Skeletal muscle cell (primary cell): ENCODE measurements at regions not wholly inside any gene's neighbourhood (a gene's known extent, or its start where the extent isn't known, plus 50 kb on each side); places are given as distances from the start of the nearest gene placed in this dataset.
A peak's percentile ranks its signal among the peaks of the same experiment; 100 is the strongest.
"Not testable (repeated sequence)": the region's sequence is repeated elsewhere in the genome, so short reads cannot be mapped to it uniquely, and the experiment has no call there.

Source experiments
- DNase-seq: peaks from one replicate; pipeline ENCODE4 v3.0.0-alpha.2; 2010; ENCODE audit warnings: low read depth
- H3K4me3 ChIP-seq: 2 replicates; pipeline ENCODE4 v1.5.1; 2011; ENCODE audit warnings: low read depth, mild to moderate bottlenecking, control low read depth, low read length, moderate library complexity

DNA sequence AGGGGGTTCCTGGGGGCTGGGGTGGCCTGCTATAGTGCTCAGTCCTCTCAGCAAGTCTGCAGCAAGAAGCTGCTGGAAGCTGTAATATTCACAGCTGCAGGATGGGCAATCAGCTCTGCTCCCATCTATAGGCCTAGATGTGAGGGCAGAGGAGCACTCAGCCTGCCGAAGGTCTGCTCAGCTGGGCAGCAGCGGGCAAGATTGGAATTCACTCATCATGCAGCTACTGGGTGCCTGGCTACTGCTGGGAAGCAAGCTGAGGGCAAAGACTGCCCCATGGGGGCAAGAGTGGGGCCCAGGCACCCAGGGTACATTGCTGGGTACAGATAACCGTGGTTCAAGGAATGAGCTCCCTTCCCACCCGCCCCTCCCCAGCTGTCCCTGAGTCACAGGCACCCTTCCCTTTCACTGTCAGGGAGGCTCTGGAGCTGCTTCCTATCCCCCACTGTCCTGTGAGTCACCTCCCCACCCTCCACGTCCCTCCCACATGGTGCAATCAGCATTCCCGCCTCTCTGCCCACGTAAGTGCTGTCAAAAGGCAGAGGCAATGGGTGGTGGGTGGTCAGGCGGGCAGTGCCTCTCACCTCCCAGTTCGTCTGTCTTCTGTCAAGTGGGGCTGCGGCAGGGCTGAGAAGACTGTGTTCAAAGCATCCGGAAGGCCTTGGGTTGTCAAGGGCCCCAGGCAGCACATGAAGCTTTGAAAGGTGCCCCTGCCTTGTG, 169.2 kb downstream of the TRIM43 start:
- DNase-seq: peak; percentile 72
- no peak overlapping the region for H3K4me3 ChIP-seq

DNA sequence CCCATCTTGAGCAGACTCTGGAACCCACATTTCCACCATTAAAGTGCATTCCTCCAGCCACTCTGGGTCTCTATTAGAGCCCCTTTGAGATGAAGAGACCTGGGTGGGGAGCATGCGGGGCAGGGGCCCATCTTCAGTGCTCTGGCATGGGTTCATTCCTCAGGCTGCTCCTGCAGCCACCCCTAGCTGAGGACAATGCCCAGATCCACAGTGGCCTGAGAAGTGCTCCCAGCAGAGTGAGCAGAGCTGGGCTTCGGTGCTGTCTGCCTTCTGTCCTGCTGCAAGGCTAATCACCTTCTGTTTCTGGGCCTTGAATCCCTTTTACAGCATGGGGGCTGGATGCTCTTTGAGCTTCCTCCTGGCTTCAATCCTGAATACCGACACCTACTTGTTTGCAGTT, 169.8 kb downstream of the TRIM43 start:
- no peak for DNase-seq
- H3K4me3 ChIP-seq: no peak overlapping the region

- H3K4me3 ChIP-seq, DNase-seq: not testable (repeated sequence)
Observed at GRCh38 chr2:95762023-95763021, 170.5 kb downstream of the TRIM43 start.

GRCh38 chr2:95763074-95763473, 171.3 kb downstream of the TRIM43 start:
- not testable (repeated sequence) for DNase-seq, H3K4me3 ChIP-seq

DNA sequence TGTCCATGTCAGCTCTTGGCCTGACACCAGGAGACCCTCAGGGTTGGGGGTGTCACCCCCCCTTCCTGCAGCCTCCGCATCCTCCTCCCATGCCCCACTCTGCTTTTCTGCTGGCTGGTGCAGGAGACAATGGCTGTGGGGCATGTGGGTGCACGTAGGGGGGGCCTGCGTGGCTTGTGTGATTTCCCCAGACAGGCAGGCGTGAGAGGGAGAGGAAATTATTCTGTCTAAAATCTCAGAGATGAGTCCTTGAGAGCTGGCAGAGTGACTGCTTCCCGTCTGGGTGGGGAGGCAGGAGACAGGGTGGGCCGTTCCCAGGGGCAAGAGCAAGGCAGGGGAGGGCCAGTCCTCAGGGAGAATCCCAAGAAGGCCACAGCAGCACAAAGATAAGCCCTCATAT, 173.2 kb downstream of the TRIM43 start:
- DNase-seq, H3K4me3 ChIP-seq: not testable (repeated sequence)

DNA sequence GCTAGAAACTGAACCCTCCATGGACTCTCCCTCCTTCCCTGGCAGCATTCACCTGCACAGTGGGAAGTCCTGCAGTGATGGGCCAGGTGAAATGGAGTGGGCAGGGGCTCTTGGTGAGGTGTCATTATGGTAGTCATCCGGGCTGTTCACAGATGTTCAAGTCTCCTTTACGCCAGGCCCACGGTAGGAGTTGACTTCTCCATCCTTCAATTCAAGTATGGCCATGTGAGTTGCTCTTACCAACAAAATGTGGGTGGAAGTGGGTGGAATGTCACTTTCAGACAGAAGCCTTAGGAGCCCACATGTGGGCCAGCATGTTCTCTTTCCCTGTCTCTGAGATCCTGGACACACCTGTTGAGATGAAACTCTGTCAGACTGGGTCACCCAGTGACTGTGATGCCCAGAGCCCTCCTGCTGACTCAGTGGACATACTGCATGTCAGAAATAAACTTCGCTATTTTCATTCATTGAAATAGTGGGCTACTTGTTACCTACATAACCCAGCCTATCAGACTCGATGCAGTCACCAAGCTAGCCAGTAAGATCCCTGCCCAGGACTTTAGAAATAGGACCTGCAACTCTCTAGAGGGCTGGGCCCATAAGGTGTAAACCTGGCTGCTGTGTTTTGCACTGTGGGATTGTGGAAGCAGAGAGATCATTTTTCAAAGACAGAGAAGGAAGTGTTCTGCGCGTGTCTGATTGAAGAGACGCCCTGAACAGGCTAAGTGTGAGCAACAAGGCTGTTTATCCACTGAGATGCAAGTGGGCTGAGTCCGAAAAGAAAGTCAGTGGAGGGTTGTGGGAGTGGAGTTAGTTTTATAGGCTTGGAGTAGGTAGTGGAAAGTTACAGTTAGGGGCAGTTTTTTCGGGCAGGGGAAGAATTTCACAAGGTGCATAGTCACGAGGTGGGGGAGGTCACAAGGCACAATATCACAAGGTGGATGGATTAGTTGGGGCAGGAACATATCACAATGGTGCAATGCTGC, 174.4 kb downstream of the TRIM43 start:
- not testable (repeated sequence) for H3K4me3 ChIP-seq, DNase-seq

- DNase-seq, H3K4me3 ChIP-seq: not testable (repeated sequence)
Observed at GRCh38 chr2:95767531-95767930, 175.7 kb downstream of the TRIM43 start.

DNA sequence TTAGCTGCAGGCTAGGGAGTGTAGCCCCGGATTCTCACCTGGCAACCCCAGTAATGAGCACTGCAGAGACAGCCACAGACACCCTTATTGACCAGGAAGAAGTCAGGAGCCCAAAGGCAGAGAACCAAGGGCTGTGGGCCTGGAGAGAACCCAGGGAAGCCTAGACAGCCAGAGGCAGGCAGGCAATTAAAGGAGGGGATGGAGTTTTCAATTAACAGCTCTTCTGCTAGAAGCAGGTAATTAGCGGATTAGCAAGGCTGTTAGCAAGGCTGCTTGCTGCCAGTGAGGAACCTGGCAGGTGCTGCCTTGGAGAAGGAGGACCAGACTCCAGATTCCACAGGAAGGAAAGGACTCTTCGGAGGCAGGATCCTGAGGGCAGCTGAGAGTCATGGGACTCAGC, 176.1 kb downstream of the TRIM43 start:
- DNase-seq, H3K4me3 ChIP-seq: not testable (repeated sequence)

DNA sequence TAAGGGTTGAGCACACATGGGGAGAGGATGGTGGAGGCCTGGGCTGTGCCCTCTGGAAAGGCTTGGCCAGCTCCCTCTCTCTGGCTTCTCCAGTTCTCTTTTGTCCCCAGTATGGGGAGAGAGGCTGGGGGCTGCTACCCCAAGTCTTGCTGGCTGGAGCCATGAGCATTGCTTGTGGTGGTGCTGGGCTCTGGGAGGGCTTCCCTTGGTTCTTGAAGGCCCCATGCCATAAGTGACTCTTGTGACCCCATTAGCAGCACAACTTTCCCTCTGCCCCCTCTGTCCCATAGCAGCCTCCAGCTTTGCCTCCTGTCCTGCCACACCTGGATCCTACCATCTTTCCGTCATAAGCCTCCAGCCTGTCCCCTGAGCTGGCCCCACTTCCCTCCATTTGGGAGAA, 177.5 kb downstream of the TRIM43 start:
- not testable (repeated sequence) for H3K4me3 ChIP-seq, DNase-seq

DNA sequence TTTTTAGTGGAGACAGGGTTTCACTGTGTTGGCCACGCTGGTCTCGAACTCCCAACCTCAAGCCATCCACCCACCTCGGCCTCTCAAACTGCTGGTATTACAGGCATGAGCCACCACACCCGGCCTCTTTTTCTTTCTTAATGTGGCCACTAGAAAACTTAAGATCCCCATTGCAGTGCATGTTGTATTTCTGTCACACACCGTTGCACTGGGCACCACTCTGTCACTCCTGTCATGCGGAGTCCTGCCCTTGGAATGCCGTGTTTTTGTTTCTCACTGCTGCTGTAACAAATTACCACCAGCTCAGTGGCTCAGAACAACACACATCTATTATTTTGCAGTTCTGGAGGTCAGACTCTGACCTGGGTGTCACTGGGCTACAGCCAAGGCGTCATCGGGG, 178.9 kb downstream of the TRIM43 start:
- not testable (repeated sequence) for H3K4me3 ChIP-seq, DNase-seq

DNA sequence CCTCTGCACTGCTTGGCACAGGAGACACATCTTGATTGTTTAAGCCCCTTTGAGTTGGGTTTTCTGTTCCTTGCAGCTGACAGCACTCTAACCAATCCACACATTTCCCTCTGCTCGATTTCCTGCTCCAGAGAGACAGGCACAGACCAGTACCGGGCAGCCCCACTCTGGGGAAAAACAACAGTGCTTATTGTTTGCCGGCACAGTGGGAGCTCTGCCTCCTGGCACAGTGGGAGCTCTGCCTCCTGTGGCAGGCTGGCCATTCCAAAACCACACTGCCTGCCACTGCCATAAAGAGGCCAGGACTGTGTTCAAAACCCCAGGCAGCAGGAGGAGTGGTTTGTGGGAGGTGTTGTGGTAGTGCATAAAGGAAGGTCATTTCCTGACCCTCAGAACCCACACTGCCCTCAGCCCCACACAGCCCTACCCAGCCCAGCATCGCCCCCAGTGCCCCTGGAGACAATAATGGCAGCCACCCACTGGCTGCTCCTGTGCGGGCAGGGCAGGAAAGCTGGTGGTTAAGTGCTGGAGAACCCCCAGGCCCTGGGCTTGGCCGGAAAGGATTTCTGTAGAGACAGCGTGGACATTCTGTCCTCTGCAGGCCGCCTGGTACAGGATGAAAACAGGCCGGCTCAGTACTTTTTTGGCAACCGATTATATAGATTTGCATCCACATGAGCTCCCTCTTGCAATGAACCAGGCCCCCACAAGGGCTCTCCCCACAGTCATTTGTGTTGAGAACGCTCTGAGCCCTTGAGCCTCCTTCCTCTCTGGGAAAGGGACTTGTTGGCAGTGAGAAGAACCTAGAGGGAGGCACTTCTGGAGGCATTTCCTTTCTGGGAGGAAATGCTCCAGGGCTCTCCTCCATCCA, 182.8 kb downstream of the TRIM43 start:
- H3K4me3 ChIP-seq, DNase-seq: not testable (repeated sequence)

DNA sequence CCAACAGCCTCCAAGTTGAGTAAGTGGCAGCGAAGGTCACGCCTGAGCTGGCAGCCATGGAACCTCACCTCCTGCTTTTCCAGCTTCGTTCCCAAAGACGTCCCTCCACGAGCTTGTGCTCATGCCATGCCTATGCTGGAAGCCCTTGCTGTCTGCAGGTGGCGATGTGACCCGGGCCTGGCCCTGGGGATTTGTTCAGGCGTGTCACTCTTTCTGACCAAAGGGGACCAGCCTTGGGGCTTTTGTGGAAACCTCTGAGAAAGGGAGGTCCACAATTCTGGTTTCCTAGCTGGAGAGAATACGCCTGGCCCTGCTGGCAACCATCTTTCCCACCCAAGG, 183.4 kb downstream of the TRIM43 start:
- not testable (repeated sequence) for H3K4me3 ChIP-seq, DNase-seq
